ENCODE measurements at regions not wholly inside any gene's neighbourhood (a gene's known extent, or its start where the extent isn't known, plus 50 kb on each side); places are given as distances from the start of the nearest gene placed in this dataset.

GRCh38 chrX:20463296-20464075 lies 196.8 kb upstream of the RPS6KA3 start:
- ChIA-PET CTCF (interaction anchor here in 1 of 2 donors (0.5 kb wide), 1 partner anchor 158 kb away, joined by 10 read pairs; no protein-coding TSS in a partner anchor), POLR2A (interaction anchor here in 1 of 2 donors (0.5 kb wide), 1 partner anchor 1556 kb away, joined by 3 read pairs; no protein-coding TSS in a partner anchor)
- H3K27ac Mint-ChIP-seq, result peak overlapping the region in 1 of 2 donors; percentile 17

GRCh38 chrX:20461576-20461975 lies 194.9 kb upstream of the RPS6KA3 start:
- H3K4me3 ChIP-seq (ENCODE audit: control insufficient read depth in 1 of 2, extremely low read depth in 1 of 2, low read length in 1 of 2), result no peak overlapping the region
- WGBS (ENCODE audit: insufficient coverage), result no CpG with 5 or more reads among the region's 3 CpGs
- H3K27me3 ChIP-seq (replicated peaks in 1 of 2; ENCODE audit: control insufficient read depth in 2 of 2, extremely low read depth in 1 of 2, insufficient read depth in 2 of 2, low read length in 1 of 2), result no peaks in the 10 kb centered on the region
- ATAC-seq (replicated peaks in 1 of 4) (no peak), DNase-seq (no peak)
- no peaks in the 10 kb centered on the region for H3K9me3 Mint-ChIP-seq
- H3K4me1 ChIP-seq (ENCODE audit: control insufficient read depth in 1 of 2, extremely low read depth in 1 of 2, insufficient read depth in 2 of 2, low read length in 2 of 2), result peaks cover 0 to 3% of the 10 kb centered on the region in 2 experiments
- H3K4me1 Mint-ChIP-seq, result peaks cover 8 to 23% (median 12%) of the 10 kb centered on the region in 3 donors
- H3K9me3 ChIP-seq, result no peaks in the 10 kb centered on the region
- POLR2A ChIA-PET, result no interaction called here
- no peaks in the 10 kb centered on the region for H3K36me3 ChIP-seq (ENCODE audit: control insufficient read depth in 2 of 2, extremely low read depth in 1 of 2, insufficient read depth in 1 of 2, low read length in 1 of 2)
- H3K36me3 Mint-ChIP-seq, result no peaks in the 10 kb centered on the region
- H3K27ac Mint-ChIP-seq, result no peak overlapping the region
- no peak overlapping the region for H3K27ac ChIP-seq (ENCODE audit: low read length)
- no peak overlapping the region for H3K4me3 Mint-ChIP-seq
- H3K27me3 Mint-ChIP-seq, result peaks cover 0 to 29% of the 10 kb centered on the region in 2 donors
- CTCF ChIA-PET, result no interaction called here

More at GRCh38 chrX:20463296-20464075, 196.8 kb upstream of the RPS6KA3 start:
- no peaks in the 10 kb centered on the region for H3K36me3 ChIP-seq (ENCODE audit: control insufficient read depth in 2 of 2, extremely low read depth in 1 of 2, insufficient read depth in 1 of 2, low read length in 1 of 2)
- no peak overlapping the region for H3K27ac ChIP-seq (ENCODE audit: low read length)
- no peaks in the 10 kb centered on the region for H3K9me3 ChIP-seq
- Mint-ChIP-seq H3K27me3 (peaks cover 0 to 35% of the 10 kb centered on the region in 2 donors), H3K4me3 (no peak overlapping the region), H3K4me1 (peaks cover 8 to 23% (median 12%) of the 10 kb centered on the region in 3 donors), H3K9me3 (no peaks in the 10 kb centered on the region), H3K36me3 (no peaks in the 10 kb centered on the region)
- H3K4me1 ChIP-seq (ENCODE audit: control insufficient read depth in 1 of 2, extremely low read depth in 1 of 2, insufficient read depth in 2 of 2, low read length in 2 of 2), result peaks cover 0 to 3% of the 10 kb centered on the region in 2 experiments
- H3K4me3 ChIP-seq (ENCODE audit: control insufficient read depth in 1 of 2, extremely low read depth in 1 of 2, low read length in 1 of 2), result no peak overlapping the region
- DNase-seq, result no peak
- no peaks in the 10 kb centered on the region for H3K27me3 ChIP-seq (replicated peaks in 1 of 2; ENCODE audit: control insufficient read depth in 2 of 2, extremely low read depth in 1 of 2, insufficient read depth in 2 of 2, low read length in 1 of 2)
- ATAC-seq (replicated peaks in 1 of 4), result no peak
- WGBS (ENCODE audit: insufficient coverage), result no CpG with 5 or more reads among the region's 3 CpGs

GRCh38 chrX:20461002-20461401 lies 194.3 kb upstream of the RPS6KA3 start:
- CTCF ChIA-PET, result interaction anchor here in 1 of 2 donors (0.7 kb wide), 1 partner anchor 43 kb away, joined by 3 read pairs; no protein-coding TSS in a partner anchor

GRCh38 chrX:20459410-20460350 lies 193.0 kb upstream of the RPS6KA3 start:
- H3K4me1 Mint-ChIP-seq, result peaks cover 12 to 31% (median 13%) of the 10 kb centered on the region in 3 donors
- no peaks in the 10 kb centered on the region for H3K36me3 Mint-ChIP-seq
- WGBS (ENCODE audit: insufficient coverage), result no CpG with 5 or more reads among the region's 6 CpGs
- ChIA-PET POLR2A (no interaction called here), CTCF (no interaction called here)
- H3K4me3 Mint-ChIP-seq, result no peak overlapping the region
- H3K27me3 Mint-ChIP-seq, result peaks cover 0 to 22% of the 10 kb centered on the region in 2 donors
- Histone ChIP-seq H3K36me3 (ENCODE audit: control insufficient read depth in 2 of 2, extremely low read depth in 1 of 2, insufficient read depth in 1 of 2, low read length in 1 of 2) (no peaks in the 10 kb centered on the region), H3K4me3 (ENCODE audit: control insufficient read depth in 1 of 2, extremely low read depth in 1 of 2, low read length in 1 of 2) (no peak overlapping the region), H3K27ac (ENCODE audit: low read length) (no peak overlapping the region), H3K9me3 (no peaks in the 10 kb centered on the region), H3K27me3 (replicated peaks in 1 of 2; ENCODE audit: control insufficient read depth in 2 of 2, extremely low read depth in 1 of 2, insufficient read depth in 2 of 2, low read length in 1 of 2) (no peaks in the 10 kb centered on the region), H3K4me1 (ENCODE audit: control insufficient read depth in 1 of 2, extremely low read depth in 1 of 2, insufficient read depth in 2 of 2, low read length in 2 of 2) (peaks cover 0 to 3% of the 10 kb centered on the region in 2 experiments)
- H3K27ac Mint-ChIP-seq, result no peak overlapping the region
- ATAC-seq (replicated peaks in 1 of 4), result no peak
- DNase-seq, result no peak
- no peaks in the 10 kb centered on the region for H3K9me3 Mint-ChIP-seq

More at GRCh38 chrX:20461002-20461401, 194.3 kb upstream of the RPS6KA3 start:
- Histone ChIP-seq H3K4me1 (ENCODE audit: control insufficient read depth in 1 of 2, extremely low read depth in 1 of 2, insufficient read depth in 2 of 2, low read length in 2 of 2) (peaks cover 0 to 3% of the 10 kb centered on the region in 2 experiments), H3K36me3 (ENCODE audit: control insufficient read depth in 2 of 2, extremely low read depth in 1 of 2, insufficient read depth in 1 of 2, low read length in 1 of 2) (no peaks in the 10 kb centered on the region), H3K9me3 (no peaks in the 10 kb centered on the region), H3K27ac (ENCODE audit: low read length) (no peak overlapping the region), H3K27me3 (replicated peaks in 1 of 2; ENCODE audit: control insufficient read depth in 2 of 2, extremely low read depth in 1 of 2, insufficient read depth in 2 of 2, low read length in 1 of 2) (no peaks in the 10 kb centered on the region), H3K4me3 (ENCODE audit: control insufficient read depth in 1 of 2, extremely low read depth in 1 of 2, low read length in 1 of 2) (no peak overlapping the region)
- H3K27me3 Mint-ChIP-seq, result peaks cover 0 to 29% of the 10 kb centered on the region in 2 donors
- ATAC-seq (replicated peaks in 1 of 4) (no peak), DNase-seq (no peak)
- no peak overlapping the region for H3K27ac Mint-ChIP-seq
- no peaks in the 10 kb centered on the region for H3K36me3 Mint-ChIP-seq
- POLR2A ChIA-PET, result no interaction called here
- no peaks in the 10 kb centered on the region for H3K9me3 Mint-ChIP-seq
- H3K4me1 Mint-ChIP-seq, result peaks cover 8 to 23% (median 12%) of the 10 kb centered on the region in 3 donors
- no CpG with 5 or more reads among the region's 1 CpG for WGBS (ENCODE audit: insufficient coverage)
- H3K4me3 Mint-ChIP-seq, result no peak overlapping the region

- ATAC-seq (replicated peaks in 1 of 4), result no peak
- H3K27me3 ChIP-seq (replicated peaks in 1 of 2; ENCODE audit: control insufficient read depth in 2 of 2, extremely low read depth in 1 of 2, insufficient read depth in 2 of 2, low read length in 1 of 2), result no peaks in the 10 kb centered on the region
- Mint-ChIP-seq H3K36me3 (no peaks in the 10 kb centered on the region), H3K27ac (no peak overlapping the region), H3K4me1 (peaks cover 14 to 46% (median 32%) of the 10 kb centered on the region in 3 donors), H3K9me3 (no peaks in the 10 kb centered on the region), H3K4me3 (no peak overlapping the region), H3K27me3 (peaks cover 0 to 11% of the 10 kb centered on the region in 2 donors)
- CTCF ChIA-PET, result interaction anchor here in 1 of 2 donors (0.6 to 0.8 kb wide), 2 partner anchors 15 to 204 kb away, joined by 3 read pairs; no protein-coding TSS in a partner anchor
- H3K36me3 ChIP-seq (ENCODE audit: control insufficient read depth in 2 of 2, extremely low read depth in 1 of 2, insufficient read depth in 1 of 2, low read length in 1 of 2), result no peaks in the 10 kb centered on the region
- no peak overlapping the region for H3K4me3 ChIP-seq (ENCODE audit: control insufficient read depth in 1 of 2, extremely low read depth in 1 of 2, low read length in 1 of 2)
- WGBS (ENCODE audit: insufficient coverage), result no CpG with 5 or more reads among the region's 1 CpG
- H3K27ac ChIP-seq (ENCODE audit: low read length), result no peak overlapping the region
- H3K9me3 ChIP-seq, result no peaks in the 10 kb centered on the region
- POLR2A ChIA-PET, result interaction anchor here in 1 of 2 donors (0.7 kb wide), 1 partner anchor 204 kb away, joined by 3 read pairs; no protein-coding TSS in a partner anchor
- DNase-seq, result no peak
- H3K4me1 ChIP-seq (ENCODE audit: control insufficient read depth in 1 of 2, extremely low read depth in 1 of 2, insufficient read depth in 2 of 2, low read length in 2 of 2), result peaks cover 5 to 7% of the 10 kb centered on the region in 2 experiments
These were observed 190.3 kb upstream of the RPS6KA3 start for GRCh38 chrX:20456971-20457370.

- Mint-ChIP-seq H3K27ac (no peak overlapping the region), H3K4me3 (no peak overlapping the region), H3K4me1 (peaks cover 14 to 46% (median 31%) of the 10 kb centered on the region in 3 donors), H3K27me3 (peaks cover 0 to 9% of the 10 kb centered on the region in 2 donors), H3K36me3 (no peaks in the 10 kb centered on the region), H3K9me3 (no peaks in the 10 kb centered on the region)
- ChIA-PET POLR2A (no interaction called here), CTCF (interaction anchor here in 1 of 2 donors (0.5 kb wide), 1 partner anchor 1534 kb away, joined by 3 read pairs; no protein-coding TSS in a partner anchor)
- no peaks in the 10 kb centered on the region for H3K9me3 ChIP-seq
- DNase-seq (no peak), ATAC-seq (replicated peaks in 1 of 4) (no peak)
- no peaks in the 10 kb centered on the region for H3K36me3 ChIP-seq (ENCODE audit: control insufficient read depth in 2 of 2, extremely low read depth in 1 of 2, insufficient read depth in 1 of 2, low read length in 1 of 2)
- peaks cover 5 to 7% of the 10 kb centered on the region in 2 experiments for H3K4me1 ChIP-seq (ENCODE audit: control insufficient read depth in 1 of 2, extremely low read depth in 1 of 2, insufficient read depth in 2 of 2, low read length in 2 of 2)
- H3K27ac ChIP-seq (ENCODE audit: low read length), result no peak overlapping the region
- H3K4me3 ChIP-seq (ENCODE audit: control insufficient read depth in 1 of 2, extremely low read depth in 1 of 2, low read length in 1 of 2), result no peak overlapping the region
- no CpG with 5 or more reads among the region's 3 CpGs for WGBS (ENCODE audit: insufficient coverage)
- no peaks in the 10 kb centered on the region for H3K27me3 ChIP-seq (replicated peaks in 1 of 2; ENCODE audit: control insufficient read depth in 2 of 2, extremely low read depth in 1 of 2, insufficient read depth in 2 of 2, low read length in 1 of 2)
These were observed 188.3 kb upstream of the RPS6KA3 start for GRCh38 chrX:20455001-20455400.

Measured in T-cell (primary cell).